ENCODE measurements at regions not wholly inside any gene's neighbourhood (a gene's known extent, or its start where the extent isn't known, plus 50 kb on each side); places are given as distances from the start of the nearest gene placed in this dataset.

DNA sequence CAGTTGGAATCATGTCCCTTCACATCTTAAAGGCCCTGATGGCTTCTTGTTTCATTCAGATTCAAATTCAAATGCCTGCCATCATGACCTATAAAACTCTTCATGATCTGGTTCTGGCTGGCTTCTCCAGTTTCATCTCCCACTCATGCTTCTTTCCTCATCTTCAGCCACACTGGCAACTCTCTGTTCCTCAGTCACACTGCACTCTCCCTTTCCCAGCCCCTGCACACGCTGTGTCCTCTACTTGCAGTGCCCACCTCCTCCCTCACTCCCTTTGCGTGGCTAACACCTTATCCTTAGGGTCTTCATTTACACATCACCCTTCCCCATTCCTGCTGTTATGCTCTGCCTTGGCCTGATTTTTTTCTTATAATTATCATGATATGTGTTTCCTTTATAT is 120.6 kb upstream of the LMO4 start:
- ChIA-PET CTCF (no interaction called here), POLR2A (ENCODE audit: unreplicated experiment) (no interaction called here)
- Histone ChIP-seq H3K36me3 (ENCODE audit: low read depth) (no peaks in the 10 kb centered on the region), H3K27ac (no peak overlapping the region), H3K9me3 (ENCODE audit: insufficient read depth, low read depth) (no peaks in the 10 kb centered on the region), H3K4me2 (no peak overlapping the region), H3K79me2 (ENCODE audit: low read depth) (no peaks in the 10 kb centered on the region), H3K4me3 (no peak overlapping the region), H3F3A (ENCODE audit: insufficient read depth, low read depth) (peaks cover 18% of the 10 kb centered on the region), H2AFZ (no peak overlapping the region), H3K9me2 (ENCODE audit: insufficient read depth) (no peaks in the 10 kb centered on the region), H3K27me3 (ENCODE audit: insufficient read depth, low read depth) (no peaks in the 10 kb centered on the region), H3K4me1 (replicated peaks; ENCODE audit: insufficient read depth) (peaks cover 20% of the 10 kb centered on the region), H4K20me1 (ENCODE audit: insufficient read depth) (no peaks in the 10 kb centered on the region)
- intact Hi-C loops (cut with micrococcal nuclease; ENCODE audit: unreplicated experiment), result no loop called here
- DNase-seq, result no peak
- no peak for TF ChIP-seq EZH2 (IDR thresholded peaks at IDR 0.05; ENCODE audit: low read depth)
- TF ChIP-seq, protein P1, sequence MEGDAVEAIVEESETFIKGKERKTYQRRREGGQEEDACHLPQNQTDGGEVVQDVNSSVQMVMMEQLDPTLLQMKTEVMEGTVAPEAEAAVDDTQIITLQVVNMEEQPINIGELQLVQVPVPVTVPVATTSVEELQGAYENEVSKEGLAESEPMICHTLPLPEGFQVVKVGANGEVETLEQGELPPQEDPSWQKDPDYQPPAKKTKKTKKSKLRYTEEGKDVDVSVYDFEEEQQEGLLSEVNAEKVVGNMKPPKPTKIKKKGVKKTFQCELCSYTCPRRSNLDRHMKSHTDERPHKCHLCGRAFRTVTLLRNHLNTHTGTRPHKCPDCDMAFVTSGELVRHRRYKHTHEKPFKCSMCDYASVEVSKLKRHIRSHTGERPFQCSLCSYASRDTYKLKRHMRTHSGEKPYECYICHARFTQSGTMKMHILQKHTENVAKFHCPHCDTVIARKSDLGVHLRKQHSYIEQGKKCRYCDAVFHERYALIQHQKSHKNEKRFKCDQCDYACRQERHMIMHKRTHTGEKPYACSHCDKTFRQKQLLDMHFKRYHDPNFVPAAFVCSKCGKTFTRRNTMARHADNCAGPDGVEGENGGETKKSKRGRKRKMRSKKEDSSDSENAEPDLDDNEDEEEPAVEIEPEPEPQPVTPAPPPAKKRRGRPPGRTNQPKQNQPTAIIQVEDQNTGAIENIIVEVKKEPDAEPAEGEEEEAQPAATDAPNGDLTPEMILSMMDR (conservative IDR thresholded peaks at IDR 0.05), result no peak
- no TSS peak for BruUV-seq (replicated peaks)

DNA sequence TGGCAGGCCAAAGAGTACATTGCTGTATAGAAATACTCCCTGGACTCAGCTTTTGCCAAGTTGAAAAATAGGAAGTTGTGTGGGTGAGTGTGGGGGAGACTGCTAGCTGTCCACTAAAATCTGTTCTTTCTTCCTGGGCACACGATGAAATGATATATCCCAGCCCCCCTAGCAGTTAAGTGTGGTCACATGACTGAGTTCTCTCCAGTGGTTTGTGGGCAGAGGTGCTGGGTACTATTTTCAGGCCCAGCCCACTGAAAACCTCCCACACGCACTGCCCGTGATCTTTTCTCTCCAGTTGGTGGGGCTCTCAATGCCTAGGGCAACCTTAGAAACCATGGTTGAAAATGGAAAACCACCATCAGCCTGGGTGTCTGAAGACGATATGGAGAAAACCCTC is 119.7 kb upstream of the LMO4 start:
- Histone ChIP-seq H3K4me1 (replicated peaks; ENCODE audit: insufficient read depth) (peaks cover 14% of the 10 kb centered on the region), H3K9me2 (ENCODE audit: insufficient read depth) (no peaks in the 10 kb centered on the region), H3K4me2 (no peak overlapping the region), H3K27ac (no peak overlapping the region), H2AFZ (no peak overlapping the region), H4K20me1 (ENCODE audit: insufficient read depth) (no peaks in the 10 kb centered on the region), H3K79me2 (ENCODE audit: low read depth) (no peaks in the 10 kb centered on the region), H3K36me3 (ENCODE audit: low read depth) (no peaks in the 10 kb centered on the region), H3K9me3 (ENCODE audit: insufficient read depth, low read depth) (no peaks in the 10 kb centered on the region), H3K4me3 (no peak overlapping the region), H3K27me3 (ENCODE audit: insufficient read depth, low read depth) (no peaks in the 10 kb centered on the region), H3F3A (ENCODE audit: insufficient read depth, low read depth) (peaks cover 12% of the 10 kb centered on the region)
- TF ChIP-seq EZH2 (IDR thresholded peaks at IDR 0.05; ENCODE audit: low read depth), result no peak
- TF ChIP-seq, protein P1 (conservative IDR thresholded peaks at IDR 0.05), result no peak
- POLR2A ChIA-PET (ENCODE audit: unreplicated experiment), result no interaction called here
- no TSS peak for BruUV-seq (replicated peaks)
- DNase-seq, result no peak
- CTCF ChIA-PET, result no interaction called here
- intact Hi-C loops (cut with micrococcal nuclease; ENCODE audit: unreplicated experiment), result no loop called here

DNA sequence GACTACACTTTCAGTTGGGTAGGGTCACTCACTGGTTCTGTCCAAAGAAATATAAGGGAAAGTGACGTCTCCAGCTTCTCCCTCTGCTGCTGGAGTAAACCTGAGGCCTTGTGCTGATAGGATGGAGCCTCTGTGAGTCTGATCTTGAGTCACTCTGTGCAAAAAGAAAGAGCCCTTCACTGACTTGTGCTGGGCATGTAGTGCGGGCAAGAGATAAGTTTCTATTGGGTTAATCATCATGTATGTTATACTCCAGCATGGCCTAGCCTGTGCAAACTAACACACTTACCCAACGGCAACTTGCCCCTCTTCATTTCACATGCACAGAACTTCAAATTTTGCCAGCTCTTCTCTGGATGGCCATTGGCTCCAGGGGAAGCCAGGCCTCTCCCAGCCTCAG is 118.5 kb upstream of the LMO4 start:
- Histone ChIP-seq H3K9me3 (ENCODE audit: insufficient read depth, low read depth) (no peaks in the 10 kb centered on the region), H2AFZ (no peak overlapping the region), H3F3A (ENCODE audit: insufficient read depth, low read depth) (no peaks in the 10 kb centered on the region), H3K4me1 (replicated peaks; ENCODE audit: insufficient read depth) (peaks cover 2% of the 10 kb centered on the region), H3K36me3 (ENCODE audit: low read depth) (no peaks in the 10 kb centered on the region), H3K4me2 (no peak overlapping the region), H3K79me2 (ENCODE audit: low read depth) (no peaks in the 10 kb centered on the region), H3K4me3 (no peak overlapping the region), H4K20me1 (ENCODE audit: insufficient read depth) (no peaks in the 10 kb centered on the region), H3K9me2 (ENCODE audit: insufficient read depth) (no peaks in the 10 kb centered on the region), H3K27me3 (ENCODE audit: insufficient read depth, low read depth) (no peaks in the 10 kb centered on the region), H3K27ac (no peak overlapping the region)
- POLR2A ChIA-PET (ENCODE audit: unreplicated experiment), result no interaction called here
- no TSS peak for BruUV-seq (replicated peaks)
- intact Hi-C loops (cut with micrococcal nuclease; ENCODE audit: unreplicated experiment), result no loop called here
- CTCF ChIA-PET, result no interaction called here
- TF ChIP-seq, protein P1 (conservative IDR thresholded peaks at IDR 0.05), result no peak
- no peak for TF ChIP-seq EZH2 (IDR thresholded peaks at IDR 0.05; ENCODE audit: low read depth)
- DNase-seq, result no peak
